ENCODE measurements at regions not wholly inside any gene's neighbourhood (a gene's known extent, or its start where the extent isn't known, plus 50 kb on each side); places are given as distances from the start of the nearest gene placed in this dataset.

DNA sequence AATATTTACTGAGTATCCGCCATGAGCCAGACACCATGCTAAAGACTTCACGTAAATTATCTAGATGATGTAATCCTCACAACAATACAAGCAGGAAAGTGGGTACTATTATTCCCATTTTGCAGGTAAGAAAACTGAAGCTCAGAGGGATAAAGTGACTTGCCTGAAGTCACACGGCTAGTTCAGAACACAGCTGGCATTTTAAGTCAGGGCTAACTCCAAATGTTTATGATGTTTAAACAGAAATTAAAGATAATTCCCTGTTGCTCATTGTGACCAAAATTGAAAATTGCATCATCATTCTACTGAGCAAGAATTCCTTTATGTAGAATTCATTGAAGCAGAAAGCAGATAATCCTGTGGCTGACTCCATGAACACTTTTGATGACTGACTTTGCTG is 71.3 kb upstream of the STXBP5 start:
- ChIA-PET POLR2A (no interaction called here), CTCF (no interaction called here)
- no peak overlapping the region for H3K4me3 ChIP-seq (ENCODE audit: low read depth, low read length)
- TF ChIP-seq, protein P1, sequence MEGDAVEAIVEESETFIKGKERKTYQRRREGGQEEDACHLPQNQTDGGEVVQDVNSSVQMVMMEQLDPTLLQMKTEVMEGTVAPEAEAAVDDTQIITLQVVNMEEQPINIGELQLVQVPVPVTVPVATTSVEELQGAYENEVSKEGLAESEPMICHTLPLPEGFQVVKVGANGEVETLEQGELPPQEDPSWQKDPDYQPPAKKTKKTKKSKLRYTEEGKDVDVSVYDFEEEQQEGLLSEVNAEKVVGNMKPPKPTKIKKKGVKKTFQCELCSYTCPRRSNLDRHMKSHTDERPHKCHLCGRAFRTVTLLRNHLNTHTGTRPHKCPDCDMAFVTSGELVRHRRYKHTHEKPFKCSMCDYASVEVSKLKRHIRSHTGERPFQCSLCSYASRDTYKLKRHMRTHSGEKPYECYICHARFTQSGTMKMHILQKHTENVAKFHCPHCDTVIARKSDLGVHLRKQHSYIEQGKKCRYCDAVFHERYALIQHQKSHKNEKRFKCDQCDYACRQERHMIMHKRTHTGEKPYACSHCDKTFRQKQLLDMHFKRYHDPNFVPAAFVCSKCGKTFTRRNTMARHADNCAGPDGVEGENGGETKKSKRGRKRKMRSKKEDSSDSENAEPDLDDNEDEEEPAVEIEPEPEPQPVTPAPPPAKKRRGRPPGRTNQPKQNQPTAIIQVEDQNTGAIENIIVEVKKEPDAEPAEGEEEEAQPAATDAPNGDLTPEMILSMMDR (IDR thresholded peaks at IDR 0.05; ENCODE audit: insufficient read depth, low read length, missing control alignments): no peak
- DNase-seq (ENCODE audit: low read depth, low spot score): no peak

DNA sequence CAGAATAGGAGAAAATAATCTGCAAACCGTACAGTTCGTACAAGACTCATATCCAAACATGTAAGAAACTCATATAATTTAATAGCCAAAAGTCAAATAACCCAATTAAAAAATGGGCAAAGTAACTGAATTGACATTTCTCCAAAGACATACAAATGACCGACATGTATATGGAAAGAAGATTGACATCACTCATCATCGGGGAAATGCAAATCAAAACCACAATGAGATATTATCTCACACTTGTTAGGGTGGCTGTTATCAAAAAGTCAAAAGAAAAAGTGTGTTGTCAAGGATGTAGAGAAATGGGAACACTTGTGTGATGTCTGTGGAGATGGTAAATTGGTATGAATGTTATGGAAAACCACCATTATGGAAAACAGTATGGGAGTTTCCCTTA is 70.5 kb upstream of the STXBP5 start:
- DNase-seq (ENCODE audit: low read depth, low spot score): no peak
- POLR2A ChIA-PET: no interaction called here
- no peak overlapping the region for H3K4me3 ChIP-seq (ENCODE audit: low read depth, low read length)
- CTCF ChIA-PET: no interaction called here
- TF ChIP-seq, protein P1 (IDR thresholded peaks at IDR 0.05; ENCODE audit: insufficient read depth, low read length, missing control alignments): no peak

DNA sequence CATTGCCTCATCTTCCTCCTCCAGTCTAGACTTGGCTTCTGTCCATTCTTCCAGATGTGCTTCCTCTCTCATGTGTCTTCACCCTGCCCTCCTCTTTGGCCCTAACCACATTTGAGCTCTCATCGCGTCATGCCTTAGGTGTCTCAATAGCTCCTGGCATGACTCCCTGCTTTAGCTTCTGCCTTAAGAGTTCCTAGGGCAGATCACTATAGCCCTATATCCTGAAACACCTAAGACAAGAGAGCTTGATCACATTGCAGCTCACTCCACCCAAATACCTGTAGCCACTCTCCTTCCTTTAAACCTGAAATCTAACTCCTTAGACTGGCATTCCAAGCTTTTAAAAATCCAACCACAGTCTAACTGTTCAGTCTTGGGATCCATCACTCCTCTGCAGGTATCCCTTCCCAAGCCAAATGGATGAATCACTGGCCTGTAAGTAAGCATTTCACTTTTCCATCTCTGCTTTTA is 69.0 kb upstream of the STXBP5 start:
- TF ChIP-seq, protein P1 (IDR thresholded peaks at IDR 0.05; ENCODE audit: insufficient read depth, low read length, missing control alignments): no peak
- POLR2A ChIA-PET: no interaction called here
- CTCF ChIA-PET: no interaction called here
- DNase-seq (ENCODE audit: low read depth, low spot score): no peak
- H3K4me3 ChIP-seq (ENCODE audit: low read depth, low read length): no peak overlapping the region

DNA sequence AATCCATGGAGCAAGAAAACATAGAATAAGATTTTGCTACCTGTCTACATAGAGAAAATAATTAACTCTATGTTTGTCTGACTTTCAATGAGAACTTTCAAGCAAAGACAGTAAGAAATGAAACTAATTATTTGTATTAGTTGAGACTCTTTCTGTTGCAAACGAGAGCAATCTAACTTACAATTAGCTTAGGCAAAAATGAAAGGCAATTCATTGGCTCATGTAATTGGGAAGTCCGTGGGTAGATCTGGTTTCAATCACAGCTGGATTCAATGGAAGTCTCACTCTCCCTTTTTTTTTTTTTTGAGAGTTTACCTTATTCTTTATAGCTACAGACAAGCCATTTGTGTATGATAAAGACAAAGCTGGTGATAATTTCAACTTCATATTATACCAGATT is 68.2 kb upstream of the STXBP5 start:
- ChIA-PET POLR2A (no interaction called here), CTCF (no interaction called here)
- TF ChIP-seq, protein P1 (IDR thresholded peaks at IDR 0.05; ENCODE audit: insufficient read depth, low read length, missing control alignments): no peak

DNA sequence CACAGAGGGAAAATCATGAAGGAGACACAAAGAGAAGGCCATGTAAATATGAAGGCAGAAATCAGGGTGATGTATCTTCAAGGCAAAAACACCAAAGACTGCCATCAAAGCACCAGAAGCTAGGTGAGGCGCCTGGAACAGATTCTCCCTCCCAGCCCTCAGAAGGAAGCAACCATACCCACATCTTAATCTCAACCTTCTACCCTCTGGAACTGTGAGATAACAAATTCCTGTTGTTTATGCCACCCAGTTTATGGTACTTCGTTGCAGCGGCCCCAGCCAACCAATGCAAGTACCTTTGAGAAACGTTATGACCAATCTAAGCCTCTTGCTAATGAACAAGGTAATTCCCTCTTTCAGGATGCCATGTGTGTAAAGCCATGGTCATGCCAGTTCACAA is 66.2 kb upstream of the STXBP5 start:
- no peak overlapping the region for H3K4me3 ChIP-seq (ENCODE audit: low read depth, low read length)
- TF ChIP-seq, protein P1 (IDR thresholded peaks at IDR 0.05; ENCODE audit: insufficient read depth, low read length, missing control alignments): no peak
- CTCF ChIA-PET: no interaction called here
- POLR2A ChIA-PET: no interaction called here
- DNase-seq (ENCODE audit: low read depth, low spot score): no peak

More for the DNA sequence above, 68.2 kb upstream of the STXBP5 start:
- no peak for DNase-seq (ENCODE audit: low read depth, low spot score)
- no peak overlapping the region for H3K4me3 ChIP-seq (ENCODE audit: low read depth, low read length)

DNA sequence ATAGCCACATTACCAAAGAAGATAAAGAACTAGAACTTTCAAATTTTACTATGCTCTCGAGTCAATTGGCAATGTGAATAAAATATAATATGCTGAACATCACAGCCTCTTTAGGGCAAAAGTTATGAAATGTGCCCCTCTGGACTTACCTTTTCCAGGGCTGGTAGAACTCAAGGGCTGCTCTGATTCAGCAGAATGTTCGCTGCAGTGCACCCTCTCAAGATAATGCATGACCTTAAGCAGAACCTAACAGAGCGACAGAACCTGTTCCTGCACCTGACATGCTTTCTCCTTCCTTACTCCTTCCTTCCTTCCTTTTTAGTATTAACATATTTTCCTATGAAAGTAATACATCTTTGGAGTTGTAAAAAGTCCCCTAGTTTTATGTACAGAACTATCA is 65.4 kb upstream of the STXBP5 start:
- TF ChIP-seq, protein P1 (IDR thresholded peaks at IDR 0.05; ENCODE audit: insufficient read depth, low read length, missing control alignments): no peak
- no peak for DNase-seq (ENCODE audit: low read depth, low spot score)
- CTCF ChIA-PET: no interaction called here
- no peak overlapping the region for H3K4me3 ChIP-seq (ENCODE audit: low read depth, low read length)
- POLR2A ChIA-PET: no interaction called here

Data from AG04449 (cell line).